ENCODE measurements at regions not wholly inside any gene's neighbourhood (a gene's known extent, or its start where the extent isn't known, plus 50 kb on each side); places are given as distances from the start of the nearest gene placed in this dataset.

DNA sequence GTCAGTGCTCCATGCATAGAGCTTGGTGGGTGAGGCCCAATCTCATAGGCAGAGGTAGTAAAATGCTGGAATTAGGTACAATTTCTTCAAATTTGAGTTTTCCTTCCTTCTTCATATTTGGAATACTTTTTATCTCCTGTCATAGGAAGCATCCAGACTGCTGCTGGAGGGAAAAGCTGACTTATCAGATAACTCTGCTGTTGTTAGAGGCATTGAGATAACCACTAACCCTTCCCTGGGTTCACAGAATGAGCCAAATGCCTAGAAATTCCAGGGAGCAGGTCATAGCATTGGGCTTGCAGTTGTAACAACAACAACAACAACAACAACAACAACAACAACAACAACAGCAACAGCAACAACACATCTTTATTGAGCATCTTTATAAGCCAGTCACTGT lies 332.7 kb downstream of the PDCD6IP start:
- Histone ChIP-seq H3K4me1 (ENCODE audit: low read length) (no peaks in the 10 kb centered on the region), H3K4me3 (ENCODE audit: low read length) (no peak overlapping the region), H3K9ac (ENCODE audit: low read length) (no peak overlapping the region), H3K4me2 (ENCODE audit: low read length) (no peak overlapping the region), H3K27me3 (ENCODE audit: low read depth, low read length) (no peaks in the 10 kb centered on the region), H3K36me3 (replicated peaks; ENCODE audit: low read depth, low read length) (no peaks in the 10 kb centered on the region), H3K79me2 (ENCODE audit: low read length) (no peaks in the 10 kb centered on the region), H3K9me3 (ENCODE audit: insufficient read depth, low read length) (no peaks in the 10 kb centered on the region), H2AFZ (ENCODE audit: low read depth, low read length) (no peak overlapping the region), H3K27ac (ENCODE audit: low read length) (no peak overlapping the region), H4K20me1 (ENCODE audit: insufficient read depth, low read length) (no peaks in the 10 kb centered on the region)
- TF ChIP-seq EZH2phosphoT487 (IDR thresholded peaks at IDR 0.05; ENCODE audit: low read depth), result no peak
- TF ChIP-seq, protein P1, sequence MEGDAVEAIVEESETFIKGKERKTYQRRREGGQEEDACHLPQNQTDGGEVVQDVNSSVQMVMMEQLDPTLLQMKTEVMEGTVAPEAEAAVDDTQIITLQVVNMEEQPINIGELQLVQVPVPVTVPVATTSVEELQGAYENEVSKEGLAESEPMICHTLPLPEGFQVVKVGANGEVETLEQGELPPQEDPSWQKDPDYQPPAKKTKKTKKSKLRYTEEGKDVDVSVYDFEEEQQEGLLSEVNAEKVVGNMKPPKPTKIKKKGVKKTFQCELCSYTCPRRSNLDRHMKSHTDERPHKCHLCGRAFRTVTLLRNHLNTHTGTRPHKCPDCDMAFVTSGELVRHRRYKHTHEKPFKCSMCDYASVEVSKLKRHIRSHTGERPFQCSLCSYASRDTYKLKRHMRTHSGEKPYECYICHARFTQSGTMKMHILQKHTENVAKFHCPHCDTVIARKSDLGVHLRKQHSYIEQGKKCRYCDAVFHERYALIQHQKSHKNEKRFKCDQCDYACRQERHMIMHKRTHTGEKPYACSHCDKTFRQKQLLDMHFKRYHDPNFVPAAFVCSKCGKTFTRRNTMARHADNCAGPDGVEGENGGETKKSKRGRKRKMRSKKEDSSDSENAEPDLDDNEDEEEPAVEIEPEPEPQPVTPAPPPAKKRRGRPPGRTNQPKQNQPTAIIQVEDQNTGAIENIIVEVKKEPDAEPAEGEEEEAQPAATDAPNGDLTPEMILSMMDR (IDR thresholded peaks at IDR 0.05; ENCODE audit: low read depth, low read length), result no peak

DNA sequence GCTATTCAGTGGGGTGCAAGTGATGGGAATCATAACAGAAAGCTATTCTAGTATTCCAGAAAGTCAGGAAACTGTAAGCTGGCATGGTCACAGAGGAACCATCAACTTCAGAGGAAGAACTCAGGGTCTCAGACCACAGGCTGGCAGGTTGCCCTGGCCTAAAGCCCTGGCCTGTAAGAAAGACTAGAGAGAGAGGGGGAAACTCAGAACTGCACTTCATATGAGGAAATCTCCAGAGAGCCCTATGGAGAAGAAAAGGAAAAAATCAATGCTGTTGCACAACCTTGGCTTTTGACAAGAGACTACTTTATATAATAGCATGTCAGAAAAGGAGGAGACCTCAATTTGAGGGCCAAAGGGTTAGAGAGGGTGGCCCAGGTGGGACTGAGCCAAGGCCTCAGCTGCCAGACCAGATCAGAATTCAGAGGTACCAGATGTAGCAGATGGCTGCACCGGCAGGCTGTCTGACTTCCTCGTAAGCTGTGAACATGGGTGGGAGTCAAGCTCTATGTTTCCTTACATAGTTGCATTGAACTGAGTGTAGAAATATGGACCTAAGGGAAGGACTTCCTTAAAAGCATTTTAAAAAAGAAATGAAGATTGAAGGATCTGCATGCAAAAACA lies 333.8 kb downstream of the PDCD6IP start:
- H3K4me3 ChIP-seq (ENCODE audit: low read length), result no peak overlapping the region
- no peak overlapping the region for H3K27ac ChIP-seq (ENCODE audit: low read length)
- H3K4me1 ChIP-seq (ENCODE audit: low read length), result no peaks in the 10 kb centered on the region
- H3K4me2 ChIP-seq (ENCODE audit: low read length), result no peak overlapping the region
- no peaks in the 10 kb centered on the region for H3K9me3 ChIP-seq (ENCODE audit: insufficient read depth, low read length)
- TF ChIP-seq EZH2phosphoT487 (IDR thresholded peaks at IDR 0.05; ENCODE audit: low read depth), result no peak
- TF ChIP-seq, protein P1 (IDR thresholded peaks at IDR 0.05; ENCODE audit: low read depth, low read length), result no peak
- H3K79me2 ChIP-seq (ENCODE audit: low read length), result no peaks in the 10 kb centered on the region
- H3K27me3 ChIP-seq (ENCODE audit: low read depth, low read length), result no peaks in the 10 kb centered on the region
- H4K20me1 ChIP-seq (ENCODE audit: insufficient read depth, low read length), result no peaks in the 10 kb centered on the region
- no peak overlapping the region for H2AFZ ChIP-seq (ENCODE audit: low read depth, low read length)
- H3K9ac ChIP-seq (ENCODE audit: low read length), result no peak overlapping the region
- no peaks in the 10 kb centered on the region for H3K36me3 ChIP-seq (replicated peaks; ENCODE audit: low read depth, low read length)

DNA sequence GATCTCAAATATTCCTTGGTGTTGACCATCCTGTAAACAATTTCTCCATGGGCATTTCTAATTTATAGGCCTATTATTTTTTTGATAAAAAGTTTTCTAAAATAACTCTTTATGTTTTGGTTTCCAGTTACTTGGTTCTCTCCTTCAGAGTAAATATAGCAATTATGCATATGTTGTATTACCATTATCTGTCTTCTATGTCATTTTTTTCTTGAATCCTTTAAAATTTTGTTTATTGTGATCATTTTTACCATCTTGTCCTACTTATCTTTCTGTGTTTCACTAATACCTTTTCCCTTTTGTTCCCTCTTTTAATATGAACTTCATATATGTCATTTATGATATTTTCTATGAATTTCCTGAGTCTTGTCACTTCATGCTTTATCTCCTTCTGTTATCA lies 341.1 kb downstream of the PDCD6IP start:
- H2AFZ ChIP-seq (ENCODE audit: low read depth, low read length), result no peak overlapping the region
- H3K4me3 ChIP-seq (ENCODE audit: low read length), result no peak overlapping the region
- no peaks in the 10 kb centered on the region for H3K36me3 ChIP-seq (replicated peaks; ENCODE audit: low read depth, low read length)
- H3K9ac ChIP-seq (ENCODE audit: low read length), result no peak overlapping the region
- no peaks in the 10 kb centered on the region for H3K27me3 ChIP-seq (ENCODE audit: low read depth, low read length)
- H4K20me1 ChIP-seq (ENCODE audit: insufficient read depth, low read length), result no peaks in the 10 kb centered on the region
- no peak overlapping the region for H3K4me2 ChIP-seq (ENCODE audit: low read length)
- no peak overlapping the region for H3K27ac ChIP-seq (ENCODE audit: low read length)
- no peaks in the 10 kb centered on the region for H3K79me2 ChIP-seq (ENCODE audit: low read length)
- H3K4me1 ChIP-seq (ENCODE audit: low read length), result peaks cover 9% of the 10 kb centered on the region
- no peak for TF ChIP-seq EZH2phosphoT487 (IDR thresholded peaks at IDR 0.05; ENCODE audit: low read depth)
- H3K9me3 ChIP-seq (ENCODE audit: insufficient read depth, low read length), result no peaks in the 10 kb centered on the region

DNA sequence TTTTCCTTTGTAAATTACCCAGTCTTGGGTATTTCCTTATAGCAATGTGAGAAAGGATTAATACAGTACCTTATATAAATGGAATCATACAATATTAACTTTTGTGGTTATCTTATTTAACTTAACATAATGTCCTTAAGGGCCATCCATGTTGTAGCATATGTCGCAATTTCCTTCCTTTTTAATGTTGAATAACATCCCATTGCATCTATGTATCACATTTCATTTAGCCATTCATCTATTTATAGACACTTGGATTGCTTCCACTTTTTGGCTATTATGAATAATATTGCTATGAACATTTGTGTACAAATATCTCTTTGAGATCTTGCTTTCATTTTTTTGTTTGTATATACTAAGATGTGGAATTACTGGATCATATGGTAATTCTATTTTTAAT lies 342.2 kb downstream of the PDCD6IP start:
- no peaks in the 10 kb centered on the region for H3K27me3 ChIP-seq (ENCODE audit: low read depth, low read length)
- no peak overlapping the region for H3K27ac ChIP-seq (ENCODE audit: low read length)
- no peaks in the 10 kb centered on the region for H3K36me3 ChIP-seq (replicated peaks; ENCODE audit: low read depth, low read length)
- no peaks in the 10 kb centered on the region for H3K79me2 ChIP-seq (ENCODE audit: low read length)
- H2AFZ ChIP-seq (ENCODE audit: low read depth, low read length), result no peak overlapping the region
- H3K4me2 ChIP-seq (ENCODE audit: low read length), result no peak overlapping the region
- peaks cover 9% of the 10 kb centered on the region for H3K4me1 ChIP-seq (ENCODE audit: low read length)
- no peaks in the 10 kb centered on the region for H3K9me3 ChIP-seq (ENCODE audit: insufficient read depth, low read length)
- no peaks in the 10 kb centered on the region for H4K20me1 ChIP-seq (ENCODE audit: insufficient read depth, low read length)
- no peak overlapping the region for H3K4me3 ChIP-seq (ENCODE audit: low read length)
- TF ChIP-seq, protein P1 (IDR thresholded peaks at IDR 0.05; ENCODE audit: low read depth, low read length), result no peak
- no peak for TF ChIP-seq EZH2phosphoT487 (IDR thresholded peaks at IDR 0.05; ENCODE audit: low read depth)
- no peak overlapping the region for H3K9ac ChIP-seq (ENCODE audit: low read length)
